IMR-90 (cell line): ENCODE measurements at regions not wholly inside any gene's neighbourhood (a gene's known extent, or its start where the extent isn't known, plus 50 kb on each side); places are given as distances from the start of the nearest gene placed in this dataset.

Source experiments
- ATAC-seq: fragments of 200-7000 bp; cut with Tn5 transposase; 2 replicates; pipeline ENCODE4 v1.9.1; 2020; ENCODE audit warnings: low read depth, mild to moderate bottlenecking, moderate library complexity
- BruUV-seq: library from RNA; stranded (reverse); fragments of 400-500 nt; replicated peaks from 2 replicates; lab custom pipeline; 2021; lab: Mats Ljungman, UMichigan
- CTCF ChIA-PET: fragments of 300-600 bp; formaldehyde crosslinking; extraction: SDS; loops from one replicate; lab custom pipeline; 2021; ENCODE audit warnings: antibody characterized with exemption; lab: Yijun Ruan, JAX
- POLR2A ChIA-PET: fragments of 300-600 bp; sonication (Branson Sonifier 250); formaldehyde crosslinking; loops from one replicate; lab custom pipeline; 2022; ENCODE audit warnings: antibody characterized with exemption; ENCODE audit not compliant: unreplicated experiment; lab: Charles Lee
- DNase-seq: peaks from one replicate; pipeline ENCODE4 v3.0.0; 2013
- H2AFZ ChIP-seq: replicated peaks from 2 replicates; pipeline ENCODE3; 2013; ENCODE audit warnings: low read length, mild to moderate bottlenecking; ENCODE audit not compliant: poor library complexity
- H2AK5ac ChIP-seq: 2 replicates; pipeline ENCODE4 v1.6.1; 2013; ENCODE audit warnings: low read depth, low read length, inconsistent platforms
- H2AK9ac ChIP-seq: replicated peaks from 2 replicates; pipeline ENCODE3; 2013; ENCODE audit warnings: mild to moderate bottlenecking, low read depth, low read length, moderate library complexity; ENCODE audit not compliant: poor library complexity
- H2BK120ac ChIP-seq: 2 replicates; pipeline ENCODE4 v1.6.1; 2013; ENCODE audit warnings: low read depth, low read length, inconsistent platforms
- H2BK15ac ChIP-seq: 3 replicates; pipeline ENCODE4 v1.6.1; 2013; ENCODE audit warnings: low read depth, low read length, inconsistent platforms
- H2BK20ac ChIP-seq: 2 replicates; pipeline ENCODE4 v1.6.1; 2013; ENCODE audit warnings: low read depth, mild to moderate bottlenecking, inconsistent platforms, low read length, moderate library complexity
- H2BK5ac ChIP-seq: 2 replicates; pipeline ENCODE4 v1.6.1; 2013; ENCODE audit warnings: mild to moderate bottlenecking, low read depth, low read length, inconsistent platforms; ENCODE audit not compliant: poor library complexity, severe bottlenecking
- H3K14ac ChIP-seq: replicated peaks from 2 replicates; pipeline ENCODE4 v1.6.1; 2013; ENCODE audit warnings: low read depth, low read length, inconsistent platforms
- H3K18ac ChIP-seq: 2 replicates; pipeline ENCODE4 v1.6.1; 2013; ENCODE audit warnings: low read depth, low read length, control low read depth
- H3K23ac ChIP-seq: 2 replicates; pipeline ENCODE4 v1.6.1; 2013; ENCODE audit warnings: low read depth, low read length, inconsistent platforms
- H3K27ac ChIP-seq: 2 replicates; pipeline ENCODE4 v1.5.1; 2013; ENCODE audit warnings: mild to moderate bottlenecking, control low read depth, low read length; ENCODE audit not compliant: insufficient read depth
- H3K27me3 ChIP-seq: 2 replicates; pipeline ENCODE4 v1.6.1; 2013; ENCODE audit warnings: low read length; ENCODE audit not compliant: control insufficient read depth, insufficient read depth
- H3K36me3 ChIP-seq: 2 replicates; pipeline ENCODE4 v1.6.1; 2013; ENCODE audit warnings: low read length, mixed read lengths; ENCODE audit not compliant: control insufficient read depth, insufficient read depth
- H3K4ac ChIP-seq: 2 replicates; pipeline ENCODE4 v1.6.1; 2013; ENCODE audit warnings: low read depth, low read length, inconsistent platforms
- H3K4me1 ChIP-seq: 2 replicates; pipeline ENCODE4 v1.6.1; 2013; ENCODE audit warnings: low read length, mixed read lengths; ENCODE audit not compliant: control insufficient read depth, insufficient read depth
- H3K4me2 ChIP-seq: 2 replicates; pipeline ENCODE4 v1.6.1; 2013; ENCODE audit warnings: low read depth, mild to moderate bottlenecking, control low read depth, low read length, moderate library complexity
- H3K4me3 ChIP-seq: 2 replicates; pipeline ENCODE4 v1.5.1; 2013; ENCODE audit warnings: low read depth, mild to moderate bottlenecking, control low read depth, low read length, moderate library complexity; ENCODE audit not compliant: insufficient read depth
- H3K56ac ChIP-seq: 2 replicates; pipeline ENCODE4 v1.6.1; 2013; ENCODE audit warnings: low read length, inconsistent platforms; ENCODE audit not compliant: insufficient read depth; ENCODE audit errors: extremely low read depth
- H3K79me1 ChIP-seq, 2 experiments: 2 replicates each; pipeline ENCODE4 v1.6.1; 2013; ENCODE audit warnings: low read length in 2 of 2, inconsistent platforms in 1 of 2, low read depth in 1 of 2
- H3K9ac ChIP-seq: 2 replicates; pipeline ENCODE4 v1.6.1; 2013; ENCODE audit warnings: low read depth, low read length, control low read depth
- H3K9me1 ChIP-seq: 2 replicates; pipeline ENCODE4 v1.6.1; 2013; ENCODE audit warnings: low read length, inconsistent platforms; ENCODE audit not compliant: insufficient read depth
- H3K9me3 ChIP-seq: 2 replicates; pipeline ENCODE4 v1.6.1; 2013; ENCODE audit warnings: low read length; ENCODE audit not compliant: control insufficient read depth, insufficient read depth
- H4K20me1 ChIP-seq: 2 replicates; pipeline ENCODE4 v1.6.1; 2013; ENCODE audit warnings: low read length, inconsistent platforms; ENCODE audit not compliant: insufficient read depth
- H4K5ac ChIP-seq: 2 replicates; pipeline ENCODE4 v1.6.1; 2013; ENCODE audit warnings: mild to moderate bottlenecking, low read depth, low read length, control low read depth
- H4K8ac ChIP-seq, 2 experiments: 2 replicates each; pipeline ENCODE4 v1.6.1; 2013; ENCODE audit warnings: low read depth in 2 of 2, low read length in 2 of 2, control low read depth in 1 of 2, inconsistent platforms in 1 of 2
- H4K91ac ChIP-seq: 2 replicates; pipeline ENCODE4 v1.6.1; 2013; ENCODE audit warnings: low read depth, low read length, inconsistent platforms; ENCODE audit not compliant: insufficient read depth
- MXI1 ChIP-seq: IDR thresholded peaks from 2 replicates; pipeline ENCODE4 v1.6.1; 2012; ENCODE audit warnings: low read depth, mild to moderate bottlenecking, low read length, moderate library complexity, borderline replicate concordance
- RCOR1 ChIP-seq: IDR thresholded peaks from 2 replicates; pipeline ENCODE4 v1.6.1; 2012; ENCODE audit warnings: mild to moderate bottlenecking, low read length, improper control_type of control experiment; ENCODE audit not compliant: insufficient replicate concordance
- SMC3 ChIP-seq: fragments of 150-350 bp; IDR thresholded peaks from 2 replicates; pipeline ENCODE4 v1.6.1; 2016; ENCODE audit warnings: low read depth, mild to moderate bottlenecking, antibody characterized with exemption, low read length, moderate library complexity
- dilution Hi-C: fragments of 300-500 bp; cut with HindIII; formaldehyde crosslinking; loops from one replicate; pipeline ENCODE4 v1.14.3; 2018; ENCODE audit warnings: low sequenced_read_pairs; ENCODE audit not compliant: unreplicated experiment
- in situ Hi-C: fragments of 300-500 bp; cut with MboI; formaldehyde crosslinking; loops from 3 replicates; pipeline ENCODE4 v1.14.3; 2019; ENCODE audit warnings: low sequenced_read_pairs, inconsistent platforms, mixed read lengths
- intact Hi-C: fragments of 100-400 bp; cut with micrococcal nuclease; formaldehyde crosslinking; loops from 2 replicates; pipeline ENCODE4 v1.10.0; 2022

- Histone ChIP-seq H4K8ac (no peak overlapping the region), H2AFZ (no peak overlapping the region), H3K14ac (no peak overlapping the region), H3K56ac (no peak overlapping the region), H2BK20ac (no peak overlapping the region), H4K91ac (no peak overlapping the region), H2AK9ac (no peak overlapping the region), H2BK120ac (no peak overlapping the region), H3K9ac (no peak overlapping the region), H3K79me1 (no peaks in the 10 kb centered on the region), H3K4me2 (no peak overlapping the region), H3K27ac (no peak overlapping the region), H3K18ac (no peak overlapping the region), H3K23ac (no peak overlapping the region), H4K5ac (no peak overlapping the region), H3K4me3 (no peak overlapping the region), H3K36me3 (no peaks in the 10 kb centered on the region), H3K4ac (no peak overlapping the region), H3K9me3 (no peaks in the 10 kb centered on the region; the same call in 1 of the 2 replicates), H3K9me1 (no peaks in the 10 kb centered on the region), H2BK15ac (no peak overlapping the region), H3K4me1 (peaks cover 2% of the 10 kb centered on the region; the same call in 1 of the 2 replicates), H3K27me3 (no peaks in the 10 kb centered on the region), H2AK5ac (no peak overlapping the region), H2BK5ac (no peak overlapping the region), H4K20me1 (no peaks in the 10 kb centered on the region)
- POLR2A ChIA-PET: no interaction called here
- TF ChIP-seq SMC3 (no peak), RCOR1 (no peak), MXI1 (no peak)
- dilution Hi-C loops (no loop called here), intact Hi-C loops (no loop called here), in situ Hi-C loops (no loop called here)
- BruUV-seq: no TSS peak
- no peak for ATAC-seq
- DNase-seq: no peak
- CTCF ChIA-PET: no interaction called here
Observed at GRCh38 chr2:160753960-160754359, 260.4 kb upstream of the RBMS1 start.
